LHCN-M2 (cell line): ENCODE measurements at regions not wholly inside any gene's neighbourhood (a gene's known extent, or its start where the extent isn't known, plus 50 kb on each side); places are given as distances from the start of the nearest gene placed in this dataset.
A peak's percentile ranks its signal among the peaks of the same experiment; 100 is the strongest.

ENCODE experiments used
- DNase-seq: peaks from one replicate; pipeline ENCODE4 v3.0.0-alpha.2; 2012; ENCODE audit warnings: low read depth

GRCh38 chr10:78812571-78813318 is 256.0 kb upstream of the ZMIZ1 start:
- no peak for DNase-seq

- no peak for DNase-seq
Measured at GRCh38 chr10:78813526-78813925, 255.2 kb upstream of the ZMIZ1 start.

- no peak for DNase-seq
Measured at GRCh38 chr10:78813998-78814399, 254.8 kb upstream of the ZMIZ1 start.

GRCh38 chr10:78814407-78814806 is 254.4 kb upstream of the ZMIZ1 start:
- DNase-seq: no peak

- DNase-seq: no peak
Measured at GRCh38 chr10:78815702-78816334, 252.9 kb upstream of the ZMIZ1 start.

- DNase-seq: no peak
Measured at GRCh38 chr10:78817361-78817760, 251.4 kb upstream of the ZMIZ1 start.

- no peak for DNase-seq
Measured at GRCh38 chr10:78817804-78818203, 251.0 kb upstream of the ZMIZ1 start.

GRCh38 chr10:78819361-78820006 is 249.3 kb upstream of the ZMIZ1 start:
- no peak for DNase-seq

GRCh38 chr10:78820007-78820362 is 248.8 kb upstream of the ZMIZ1 start:
- DNase-seq: no peak

GRCh38 chr10:78821052-78821451 is 247.7 kb upstream of the ZMIZ1 start:
- no peak for DNase-seq

- no peak for DNase-seq
Measured at GRCh38 chr10:78828647-78829539, 239.9 kb upstream of the ZMIZ1 start.

- no peak for DNase-seq
Measured at GRCh38 chr10:78829565-78829964, 239.2 kb upstream of the ZMIZ1 start.

- DNase-seq: peak; percentile 10
Measured at GRCh38 chr10:78830062-78830975, 238.4 kb upstream of the ZMIZ1 start.

GRCh38 chr10:78830976-78831375 is 237.8 kb upstream of the ZMIZ1 start:
- no peak for DNase-seq

- DNase-seq: no peak
Measured at GRCh38 chr10:78831461-78831860, 237.3 kb upstream of the ZMIZ1 start.

- no peak for DNase-seq
Measured at GRCh38 chr10:78832281-78832680, 236.5 kb upstream of the ZMIZ1 start.

- DNase-seq: no peak
Measured at GRCh38 chr10:78838141-78838657, 230.6 kb upstream of the ZMIZ1 start.

- no peak for DNase-seq
Measured at GRCh38 chr10:78843495-78843894, 225.3 kb upstream of the ZMIZ1 start.

GRCh38 chr10:78844960-78845607 is 223.7 kb upstream of the ZMIZ1 start:
- DNase-seq: no peak

- DNase-seq: no peak
Measured at GRCh38 chr10:78846071-78846470, 222.7 kb upstream of the ZMIZ1 start.
